Muscle layer of duodenum (tissue), 2 donors: ENCODE measurements at regions not wholly inside any gene's neighbourhood (a gene's known extent, or its start where the extent isn't known, plus 50 kb on each side); places are given as distances from the start of the nearest gene placed in this dataset.

Source experiments
- H3K27ac ChIP-seq: one replicate; pipeline ENCODE4 v1.7.0; 2013; ENCODE audit warnings: mild to moderate bottlenecking, low read length
- H3K27me3 ChIP-seq: one replicate; pipeline ENCODE4 v1.7.0; 2013; ENCODE audit warnings: low read depth, mild to moderate bottlenecking, control low read depth, low read length
- H3K36me3 ChIP-seq, 2 donors: one replicate each; pipeline ENCODE4 v1.7.0; 2013; ENCODE audit warnings: low read length in 2 of 2, control low read depth in 1 of 2, mild to moderate bottlenecking in 1 of 2; ENCODE audit not compliant: insufficient read depth in 2 of 2, control insufficient read depth in 1 of 2
- H3K4me1 ChIP-seq, 2 donors: one replicate each; pipeline ENCODE4 v1.7.0; 2013; ENCODE audit warnings: low read length in 2 of 2, mild to moderate bottlenecking in 2 of 2, control low read depth in 1 of 2, moderate library complexity in 1 of 2; ENCODE audit not compliant: insufficient read depth in 2 of 2, control insufficient read depth in 1 of 2
- H3K4me3 ChIP-seq, 2 donors: one replicate each; pipeline ENCODE4 v1.7.0; 2013; ENCODE audit warnings: low read length in 2 of 2, low read depth in 1 of 2, mild to moderate bottlenecking in 1 of 2
- H3K9me3 ChIP-seq, 2 donors: one replicate each; pipeline ENCODE4 v1.7.0; 2013; ENCODE audit warnings: low read length in 2 of 2, control low read depth in 1 of 2, mild to moderate bottlenecking in 1 of 2; ENCODE audit not compliant: control insufficient read depth in 1 of 2
- donor health status: healthy.

- no peaks in the 10 kb centered on the region for H3K27me3 ChIP-seq
- no peak overlapping the region for H3K4me3 ChIP-seq
- H3K9me3 ChIP-seq = no peaks in the 10 kb centered on the region
- peaks cover 0 to 3% of the 10 kb centered on the region in 2 donors for H3K4me1 ChIP-seq
- no peak overlapping the region for H3K27ac ChIP-seq
- H3K36me3 ChIP-seq = no peaks in the 10 kb centered on the region
Observed at GRCh38 chr11:70633610-70634009, 235.3 kb downstream of the CTTN start.

GRCh38 chr11:70636659-70637058 lies 238.3 kb downstream of the CTTN start:
- H3K9me3 ChIP-seq = no peaks in the 10 kb centered on the region
- H3K36me3 ChIP-seq = no peaks in the 10 kb centered on the region
- H3K4me1 ChIP-seq = no peaks in the 10 kb centered on the region
- no peaks in the 10 kb centered on the region for H3K27me3 ChIP-seq
- H3K4me3 ChIP-seq = no peak overlapping the region
- H3K27ac ChIP-seq = no peak overlapping the region

- Histone ChIP-seq H3K27ac (no peak overlapping the region), H3K36me3 (no peaks in the 10 kb centered on the region), H3K27me3 (no peaks in the 10 kb centered on the region), H3K4me1 (no peaks in the 10 kb centered on the region), H3K9me3 (no peaks in the 10 kb centered on the region), H3K4me3 (no peak overlapping the region)
Observed at GRCh38 chr11:70637186-70637800, 239.0 kb downstream of the CTTN start.

GRCh38 chr11:70637949-70638583 lies 239.7 kb downstream of the CTTN start:
- no peak overlapping the region for H3K4me3 ChIP-seq
- H3K9me3 ChIP-seq = no peaks in the 10 kb centered on the region
- no peaks in the 10 kb centered on the region for H3K36me3 ChIP-seq
- no peak overlapping the region for H3K27ac ChIP-seq
- no peaks in the 10 kb centered on the region for H3K4me1 ChIP-seq
- no peaks in the 10 kb centered on the region for H3K27me3 ChIP-seq

- no peak overlapping the region for H3K27ac ChIP-seq
- no peaks in the 10 kb centered on the region for H3K27me3 ChIP-seq
- no peak overlapping the region for H3K4me3 ChIP-seq
- no peaks in the 10 kb centered on the region for H3K36me3 ChIP-seq
- no peaks in the 10 kb centered on the region for H3K9me3 ChIP-seq
- H3K4me1 ChIP-seq = no peaks in the 10 kb centered on the region
Observed at GRCh38 chr11:70640408-70640807, 242.1 kb downstream of the CTTN start.

DNA sequence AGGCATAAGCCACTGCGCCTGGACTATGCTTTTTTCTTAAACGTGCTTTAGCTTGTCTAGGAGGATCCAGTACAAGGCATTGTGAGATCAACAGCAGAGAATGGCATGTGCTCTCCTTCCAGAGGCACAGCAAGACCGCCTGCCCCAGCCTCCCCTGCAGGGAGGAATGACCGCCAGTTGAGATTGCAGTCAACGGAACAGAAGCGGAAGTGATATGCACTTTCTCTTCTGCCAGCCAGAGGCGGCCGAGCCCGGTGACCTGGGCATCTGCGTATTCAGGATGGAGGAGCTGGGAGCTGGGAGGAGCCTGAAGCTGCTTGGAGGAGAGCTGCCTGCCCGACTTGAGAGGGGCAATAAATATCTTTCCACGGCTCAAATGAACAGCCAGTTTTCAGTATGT lies 243.0 kb downstream of the CTTN start:
- Histone ChIP-seq H3K4me1 (no peaks in the 10 kb centered on the region), H3K9me3 (no peaks in the 10 kb centered on the region), H3K4me3 (no peak overlapping the region), H3K27ac (no peak overlapping the region), H3K27me3 (no peaks in the 10 kb centered on the region), H3K36me3 (no peaks in the 10 kb centered on the region)

- Histone ChIP-seq H3K27me3 (no peaks in the 10 kb centered on the region), H3K4me3 (no peak overlapping the region), H3K27ac (no peak overlapping the region)
Observed at GRCh38 chr11:70642266-70642665, 243.9 kb downstream of the CTTN start.

GRCh38 chr11:70643642-70644041 lies 245.3 kb downstream of the CTTN start:
- H3K27me3 ChIP-seq = no peaks in the 10 kb centered on the region
- no peaks in the 10 kb centered on the region for H3K4me1 ChIP-seq
- no peaks in the 10 kb centered on the region for H3K36me3 ChIP-seq
- H3K9me3 ChIP-seq = no peaks in the 10 kb centered on the region
- no peak overlapping the region for H3K4me3 ChIP-seq
- no peak overlapping the region for H3K27ac ChIP-seq

More at GRCh38 chr11:70642266-70642665, 243.9 kb downstream of the CTTN start:
- Histone ChIP-seq H3K9me3 (no peaks in the 10 kb centered on the region), H3K4me1 (no peaks in the 10 kb centered on the region), H3K36me3 (no peaks in the 10 kb centered on the region)

DNA sequence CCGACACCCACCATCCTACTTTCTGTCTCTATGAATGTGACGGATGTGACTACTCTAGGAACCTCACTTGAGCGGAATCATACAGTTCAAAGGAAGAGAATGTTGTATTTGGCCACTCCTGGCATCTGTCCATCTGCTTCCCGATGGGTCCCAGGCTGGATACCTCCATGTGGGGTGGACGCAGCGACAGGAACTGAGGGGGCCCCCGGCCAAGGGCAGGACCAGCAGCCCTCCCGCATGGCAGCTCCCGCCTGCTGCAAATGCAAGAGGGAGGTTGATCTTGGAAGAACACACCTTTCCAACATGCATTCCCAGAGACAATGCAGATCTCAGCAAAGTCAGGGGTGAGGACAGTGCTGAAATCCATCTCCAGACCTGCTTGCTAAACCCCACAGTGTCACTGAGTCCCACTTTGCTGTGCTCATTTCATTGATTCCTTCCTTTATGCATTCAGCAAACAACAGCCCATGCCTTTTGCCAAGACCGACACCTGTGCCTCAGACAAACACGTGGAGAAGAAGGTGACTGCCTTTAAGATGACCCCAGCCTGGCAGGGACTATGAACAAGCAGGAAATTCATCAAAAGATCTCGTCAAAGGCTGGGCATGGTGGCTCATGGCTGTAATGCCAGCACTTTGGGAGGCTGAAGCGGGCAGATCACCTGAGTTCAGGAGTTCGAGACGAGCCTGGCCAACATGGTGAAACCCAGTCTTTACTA lies 246.2 kb downstream of the CTTN start:
- Histone ChIP-seq H3K4me1 (no peaks in the 10 kb centered on the region), H3K4me3 (no peak overlapping the region), H3K9me3 (no peaks in the 10 kb centered on the region), H3K27ac (no peak overlapping the region), H3K27me3 (no peaks in the 10 kb centered on the region), H3K36me3 (no peaks in the 10 kb centered on the region)

DNA sequence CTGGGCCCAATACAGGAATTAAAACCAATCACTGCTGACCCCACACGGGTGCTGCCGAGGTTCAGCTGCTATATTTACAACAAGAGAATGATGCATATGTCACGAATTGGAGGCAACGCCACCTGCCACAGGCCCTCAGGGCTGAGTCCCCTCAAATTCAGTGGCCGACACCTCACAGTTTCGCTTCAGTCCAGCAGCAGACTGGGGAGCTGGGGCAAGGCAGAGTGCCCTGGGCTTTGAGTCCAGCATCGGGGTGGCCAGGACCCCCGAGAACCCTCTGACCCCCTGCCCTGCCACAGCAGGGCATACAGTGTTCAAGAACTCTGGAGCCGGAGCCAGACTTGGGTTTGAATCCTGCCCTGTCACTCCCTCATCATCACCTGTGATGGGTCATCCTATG lies 247.2 kb downstream of the CTTN start:
- Histone ChIP-seq H3K4me1 (no peaks in the 10 kb centered on the region), H3K27me3 (no peaks in the 10 kb centered on the region), H3K27ac (no peak overlapping the region)

DNA sequence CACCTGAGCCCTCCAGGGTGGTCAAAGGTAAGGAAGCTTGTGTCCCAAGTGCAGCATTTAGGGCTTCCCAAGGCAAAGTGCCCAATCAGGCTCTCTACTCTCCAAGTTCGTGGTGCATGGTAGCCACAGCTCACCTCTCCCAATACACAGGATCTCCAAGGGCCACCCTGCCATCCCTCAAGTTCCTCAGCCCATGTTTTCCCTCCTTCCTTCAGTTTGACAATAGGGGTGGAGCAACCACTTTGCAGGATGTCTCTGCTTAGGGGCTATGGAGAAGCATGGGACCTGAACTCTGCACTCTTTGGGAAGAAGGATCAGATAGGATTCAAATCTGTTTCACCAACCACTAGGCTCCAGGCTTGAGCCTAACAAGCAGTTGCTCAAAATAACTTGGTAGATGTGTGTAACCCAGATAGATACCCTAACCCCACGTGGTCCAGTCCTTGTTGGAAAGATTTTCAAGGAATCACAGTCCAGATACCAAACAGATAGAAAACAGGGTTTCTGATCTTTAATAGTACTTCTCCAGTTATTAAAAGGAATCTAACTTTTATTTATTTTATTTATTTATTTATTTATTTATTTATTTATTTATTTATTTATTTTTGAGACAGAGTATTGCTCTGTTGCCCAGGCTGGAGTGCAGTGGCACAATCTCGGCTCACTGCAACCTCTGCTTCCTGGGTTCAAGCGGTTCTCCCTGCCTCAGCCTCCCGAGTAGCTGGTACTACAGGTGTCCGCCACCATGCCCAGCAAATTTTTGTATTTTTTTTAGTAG lies 248.1 kb downstream of the CTTN start:
- H3K27me3 ChIP-seq = no peaks in the 10 kb centered on the region

More for the DNA sequence above, 247.2 kb downstream of the CTTN start:
- Histone ChIP-seq H3K36me3 (no peaks in the 10 kb centered on the region), H3K4me3 (no peak overlapping the region), H3K9me3 (no peaks in the 10 kb centered on the region)

More for the DNA sequence above, 248.1 kb downstream of the CTTN start:
- Histone ChIP-seq H3K27ac (no peak overlapping the region), H3K36me3 (no peaks in the 10 kb centered on the region), H3K4me3 (no peak overlapping the region), H3K4me1 (no peaks in the 10 kb centered on the region), H3K9me3 (no peaks in the 10 kb centered on the region)
